GM19395 (cell line): ENCODE measurements at regions not wholly inside any gene's neighbourhood (a gene's known extent, or its start where the extent isn't known, plus 50 kb on each side); places are given as distances from the start of the nearest gene placed in this dataset.
"Not testable (repeated sequence)": the region's sequence is repeated elsewhere in the genome, so short reads cannot be mapped to it uniquely, and the experiment has no call there.

Experiments
- ATAC-seq: cut with Tn5 transposase; IDR thresholded peaks from one replicate; pipeline ENCODE4 v1.9.1; 2021; ENCODE audit warnings: mild to moderate bottlenecking, moderate library complexity; ENCODE audit not compliant: unreplicated experiment

GRCh38 chrX:79511799-79512198 is 144.7 kb upstream of the ITM2A start:
- no peak for ATAC-seq

GRCh38 chrX:79506001-79506400 is 138.9 kb upstream of the ITM2A start:
- ATAC-seq: no peak

- ATAC-seq: no peak
Observed at GRCh38 chrX:79482686-79483085, 115.6 kb upstream of the ITM2A start.

- no peak for ATAC-seq
Observed at GRCh38 chrX:79477691-79478090, 110.6 kb upstream of the ITM2A start.

- ATAC-seq: peak; percentile 63
Observed at GRCh38 chrX:79466636-79467035, 99.5 kb upstream of the ITM2A start.

GRCh38 chrX:79462458-79462857 is 95.3 kb upstream of the ITM2A start:
- no peak for ATAC-seq

GRCh38 chrX:79456593-79456992 is 89.5 kb upstream of the ITM2A start:
- not testable (repeated sequence) for ATAC-seq

GRCh38 chrX:79452881-79453280 is 85.7 kb upstream of the ITM2A start:
- ATAC-seq: peak; percentile 64

GRCh38 chrX:79444694-79445210 is 77.6 kb upstream of the ITM2A start:
- ATAC-seq: no peak

GRCh38 chrX:79443121-79443520 is 76.0 kb upstream of the ITM2A start:
- ATAC-seq: no peak

- ATAC-seq: no peak
Observed at GRCh38 chrX:79440336-79440735, 73.2 kb upstream of the ITM2A start.
